ENCODE measurements at regions not wholly inside any gene's neighbourhood (a gene's known extent, or its start where the extent isn't known, plus 50 kb on each side); places are given as distances from the start of the nearest gene placed in this dataset.
"Not testable (repeated sequence)": the region's sequence is repeated elsewhere in the genome, so short reads cannot be mapped to it uniquely, and the experiment has no call there.

- TF ChIP-seq CTCF (IDR thresholded peaks at IDR 0.05): no peak
- no peak for TF ChIP-seq ZFX (IDR thresholded peaks at IDR 0.05; ENCODE audit: borderline replicate concordance)
- no peak overlapping the region for H3K27ac ChIP-seq
These were observed 473.1 kb downstream of the PDZRN4 start for GRCh38 chr12:41661141-41661765.

- no peak overlapping the region for H3K27ac ChIP-seq
- TF ChIP-seq ZFX (IDR thresholded peaks at IDR 0.05; ENCODE audit: borderline replicate concordance): no peak
- no peak for TF ChIP-seq CTCF (IDR thresholded peaks at IDR 0.05)
These were observed 468.3 kb downstream of the PDZRN4 start for GRCh38 chr12:41656454-41656853.

- no peak overlapping the region for H3K27ac ChIP-seq
These were observed 465.5 kb downstream of the PDZRN4 start for GRCh38 chr12:41653386-41654326.

GRCh38 chr12:41652981-41653380 is 464.9 kb downstream of the PDZRN4 start:
- TF ChIP-seq ZFX (IDR thresholded peaks at IDR 0.05; ENCODE audit: borderline replicate concordance) (no peak), CTCF (IDR thresholded peaks at IDR 0.05) (no peak)
- H3K27ac ChIP-seq: no peak overlapping the region

More at GRCh38 chr12:41653386-41654326, 465.5 kb downstream of the PDZRN4 start:
- no peak for TF ChIP-seq ZFX (IDR thresholded peaks at IDR 0.05; ENCODE audit: borderline replicate concordance)
- no peak for TF ChIP-seq CTCF (IDR thresholded peaks at IDR 0.05)

- no peak for TF ChIP-seq CTCF (IDR thresholded peaks at IDR 0.05)
- TF ChIP-seq ZFX (IDR thresholded peaks at IDR 0.05; ENCODE audit: borderline replicate concordance): no peak
- H3K27ac ChIP-seq: no peak overlapping the region
These were observed 457.5 kb downstream of the PDZRN4 start for GRCh38 chr12:41645624-41646023.

- not testable (repeated sequence) for H3K27ac ChIP-seq
These were observed 454.7 kb downstream of the PDZRN4 start for GRCh38 chr12:41642808-41643207.

- TF ChIP-seq CTCF (IDR thresholded peaks at IDR 0.05) (no peak), ZFX (IDR thresholded peaks at IDR 0.05; ENCODE audit: borderline replicate concordance) (no peak)
These were observed 448.5 kb downstream of the PDZRN4 start for GRCh38 chr12:41636653-41637052.

More at GRCh38 chr12:41636653-41637052, 448.5 kb downstream of the PDZRN4 start:
- no peak overlapping the region for H3K27ac ChIP-seq
